Amniotic epithelial cell (primary cell): ENCODE measurements at regions not wholly inside any gene's neighbourhood (a gene's known extent, or its start where the extent isn't known, plus 50 kb on each side); places are given as distances from the start of the nearest gene placed in this dataset.

Source experiments
- DNase-seq: peaks from one replicate; pipeline ENCODE4 v3.0.0-alpha.2; 2010; ENCODE audit warnings: low read depth

- DNase-seq: peak; percentile 81
Measured at GRCh38 chr9:115367780-115368525, 250.0 kb upstream of the TNC start.

- peak; percentile 93 for DNase-seq
Measured at GRCh38 chr9:115369322-115369957, 251.5 kb upstream of the TNC start.

- peak; percentile 97 for DNase-seq
Measured at GRCh38 chr9:115373000-115373709, 255.2 kb upstream of the TNC start.

GRCh38 chr9:115373710-115374045 lies 255.7 kb upstream of the TNC start:
- DNase-seq: no peak

GRCh38 chr9:115374724-115375268 lies 256.8 kb upstream of the TNC start:
- no peak for DNase-seq

GRCh38 chr9:115378241-115378640 lies 260.3 kb upstream of the TNC start:
- DNase-seq: no peak

GRCh38 chr9:115378758-115379157 lies 260.8 kb upstream of the TNC start:
- DNase-seq: no peak

- DNase-seq: no peak
Measured at GRCh38 chr9:115379719-115380118, 261.8 kb upstream of the TNC start.

- DNase-seq: no peak
Measured at GRCh38 chr9:115382865-115383264, 264.9 kb upstream of the TNC start.

- DNase-seq: no peak
Measured at GRCh38 chr9:115385383-115386122, 267.6 kb upstream of the TNC start.

GRCh38 chr9:115386963-115387770 lies 269.2 kb upstream of the TNC start:
- DNase-seq: no peak

- DNase-seq: peak; percentile 34
Measured at GRCh38 chr9:115391168-115391825, 273.3 kb upstream of the TNC start.

GRCh38 chr9:115393976-115394775 lies 276.2 kb upstream of the TNC start:
- DNase-seq: peak; percentile 49

- DNase-seq: peak; percentile 50
Measured at GRCh38 chr9:115395511-115396021, 277.6 kb upstream of the TNC start.

GRCh38 chr9:115396071-115396529 lies 278.1 kb upstream of the TNC start:
- peak; percentile 65 for DNase-seq

- DNase-seq: no peak
Measured at GRCh38 chr9:115397591-115398312, 279.8 kb upstream of the TNC start.

- no peak for DNase-seq
Measured at GRCh38 chr9:115398313-115398650, 280.3 kb upstream of the TNC start.

GRCh38 chr9:115398996-115399395 lies 281.0 kb upstream of the TNC start:
- no peak for DNase-seq

- DNase-seq: peak; percentile 36
Measured at GRCh38 chr9:115400796-115401195, 282.8 kb upstream of the TNC start.
